GM21717 (cell line): ENCODE measurements at regions not wholly inside any gene's neighbourhood (a gene's known extent, or its start where the extent isn't known, plus 50 kb on each side); places are given as distances from the start of the nearest gene placed in this dataset.

Experiments
- ATAC-seq: cut with Tn5 transposase; IDR thresholded peaks from one replicate; pipeline ENCODE4 v1.9.1; 2021; ENCODE audit warnings: mild to moderate bottlenecking, moderate library complexity; ENCODE audit not compliant: unreplicated experiment

GRCh38 chr10:10500937-10501336, 516.7 kb upstream of the CELF2 start:
- ATAC-seq, result no peak

GRCh38 chr10:10503772-10504171, 513.9 kb upstream of the CELF2 start:
- ATAC-seq, result no peak

DNA sequence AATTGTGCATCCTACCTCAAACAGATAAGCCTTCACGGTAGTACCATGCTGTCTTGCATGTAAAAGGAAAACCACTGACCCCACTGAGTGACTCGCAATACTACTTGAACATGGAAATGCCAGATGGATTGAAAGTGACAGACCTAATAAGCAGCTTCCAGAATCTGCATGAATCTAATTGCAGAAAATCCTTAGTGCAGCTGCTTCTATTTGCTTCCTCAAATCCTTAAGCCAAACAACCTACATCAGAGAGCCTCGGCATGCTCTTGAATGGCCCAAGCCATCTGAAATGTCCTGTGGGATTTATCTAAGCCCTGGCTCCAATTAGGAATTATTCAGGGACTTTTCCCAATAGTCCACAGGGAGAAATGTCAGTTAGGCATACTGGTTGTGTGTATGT, 509.5 kb upstream of the CELF2 start:
- ATAC-seq, result no peak

DNA sequence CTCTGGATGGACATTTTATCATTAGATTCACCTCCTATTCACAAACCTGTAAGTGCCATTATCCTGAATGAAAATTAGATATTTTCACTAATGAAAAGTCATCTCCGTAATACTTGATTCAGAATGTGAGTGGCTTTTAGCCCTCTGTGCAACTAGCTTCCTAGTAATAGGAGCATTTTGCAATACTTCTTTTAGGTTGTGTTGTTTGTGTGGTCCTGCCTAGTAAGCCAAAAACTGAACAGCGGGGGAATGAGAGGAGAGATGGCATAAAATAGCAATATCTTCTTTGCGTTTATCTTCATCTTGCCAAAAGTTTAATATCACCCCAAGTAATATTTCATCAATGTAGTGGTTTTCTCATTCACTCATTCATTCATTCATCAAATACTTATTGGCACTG, 507.5 kb upstream of the CELF2 start:
- no peak for ATAC-seq

- no peak for ATAC-seq
Observed at GRCh38 chr10:10513067-10513466, 504.6 kb upstream of the CELF2 start.

- no peak for ATAC-seq
Observed at GRCh38 chr10:10513898-10514297, 503.8 kb upstream of the CELF2 start.

GRCh38 chr10:10514797-10515196, 502.9 kb upstream of the CELF2 start:
- ATAC-seq, result no peak

DNA sequence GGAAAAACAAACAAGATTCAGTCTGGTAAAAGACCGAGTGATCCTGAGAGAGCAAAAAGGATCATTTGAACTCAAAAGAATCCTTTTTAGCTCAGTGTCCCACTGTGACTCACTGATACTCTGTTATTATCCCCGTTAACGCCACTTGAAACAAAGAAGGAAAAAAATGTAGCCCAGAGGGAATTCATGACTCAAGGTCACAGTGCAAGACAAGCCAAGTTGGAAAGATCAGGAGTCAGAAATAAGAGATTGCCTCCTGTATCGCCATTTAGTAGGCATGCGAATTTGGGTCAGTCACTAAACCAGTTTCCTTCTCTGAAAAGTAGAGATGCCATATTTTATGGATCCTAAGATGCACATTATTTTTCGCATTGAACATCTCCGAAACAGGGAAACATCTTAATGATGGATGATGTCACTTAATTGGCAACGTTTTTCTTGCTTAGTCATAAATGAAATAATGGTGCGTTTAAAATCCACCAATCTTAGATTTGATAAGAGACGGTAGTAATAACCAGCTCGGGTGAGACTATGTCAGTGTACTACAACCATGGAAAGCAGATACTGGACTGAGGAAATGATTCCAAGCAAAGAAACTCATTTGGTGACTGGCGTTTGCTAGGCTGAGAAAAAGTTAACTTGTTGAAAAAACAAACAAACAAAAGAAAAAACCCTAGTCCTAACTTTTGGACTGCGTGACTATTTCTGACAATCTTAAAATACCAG, 502.0 kb upstream of the CELF2 start:
- no peak for ATAC-seq

DNA sequence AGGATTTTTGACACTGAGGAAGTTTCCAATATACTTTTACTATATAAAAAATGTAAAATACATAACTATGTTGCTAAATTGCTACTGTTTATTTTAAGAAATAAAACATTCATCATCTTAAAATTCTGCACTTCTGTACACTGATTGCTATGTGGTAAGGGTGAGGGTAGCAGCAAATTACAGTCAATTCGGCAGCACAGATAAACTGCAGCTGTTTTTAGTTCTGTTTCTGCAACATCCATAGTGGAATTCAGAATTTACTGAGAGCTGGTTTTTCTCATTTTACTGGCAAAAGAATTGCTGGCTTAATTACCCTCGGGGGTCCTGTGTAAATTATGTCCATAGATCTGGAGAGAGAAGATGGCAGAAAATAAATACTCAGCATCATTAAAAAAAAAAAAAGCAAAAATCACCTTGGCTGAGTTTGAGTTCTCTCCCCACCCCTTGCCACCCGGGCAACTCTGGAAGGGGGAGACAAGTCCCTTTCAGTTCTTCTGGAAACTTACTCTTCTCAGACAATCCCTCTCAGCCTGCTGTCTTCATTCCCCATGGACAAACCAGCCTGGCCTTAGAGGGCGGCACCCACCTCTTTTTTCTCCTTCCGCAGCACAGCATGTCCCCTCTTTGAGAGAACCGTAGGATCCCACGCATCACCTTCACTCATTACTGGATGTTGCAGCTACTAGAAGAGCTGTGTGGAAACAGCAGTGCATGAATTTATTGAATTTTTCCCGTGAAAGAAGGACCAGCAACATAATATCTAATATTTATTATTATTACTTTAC, 501.1 kb upstream of the CELF2 start:
- no peak for ATAC-seq

GRCh38 chr10:10517866-10518265, 499.8 kb upstream of the CELF2 start:
- no peak for ATAC-seq

DNA sequence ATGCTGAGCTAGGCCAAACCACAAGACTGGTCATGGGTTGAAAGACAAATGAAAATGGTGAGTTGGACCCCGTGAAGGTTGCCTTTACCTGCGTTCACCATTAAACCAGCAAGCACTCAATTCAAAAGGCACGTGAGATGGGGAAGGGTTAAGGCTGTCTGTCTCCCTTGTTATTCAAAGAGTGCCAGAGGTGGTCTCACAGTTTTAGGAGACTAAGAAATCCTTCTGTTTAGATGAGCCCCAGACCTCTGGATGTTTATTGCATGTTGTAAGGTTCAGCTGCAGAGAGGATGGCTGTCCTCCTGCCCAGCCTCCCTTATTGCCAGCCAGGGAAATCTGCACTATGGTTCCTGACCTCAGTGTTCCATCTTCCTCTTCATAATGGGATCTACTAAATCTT, 498.0 kb upstream of the CELF2 start:
- no peak for ATAC-seq

- ATAC-seq, result peak; percentile 97
Observed at GRCh38 chr10:10520491-10521385, 496.9 kb upstream of the CELF2 start.

- ATAC-seq, result no peak
Observed at GRCh38 chr10:10526846-10527245, 490.8 kb upstream of the CELF2 start.

DNA sequence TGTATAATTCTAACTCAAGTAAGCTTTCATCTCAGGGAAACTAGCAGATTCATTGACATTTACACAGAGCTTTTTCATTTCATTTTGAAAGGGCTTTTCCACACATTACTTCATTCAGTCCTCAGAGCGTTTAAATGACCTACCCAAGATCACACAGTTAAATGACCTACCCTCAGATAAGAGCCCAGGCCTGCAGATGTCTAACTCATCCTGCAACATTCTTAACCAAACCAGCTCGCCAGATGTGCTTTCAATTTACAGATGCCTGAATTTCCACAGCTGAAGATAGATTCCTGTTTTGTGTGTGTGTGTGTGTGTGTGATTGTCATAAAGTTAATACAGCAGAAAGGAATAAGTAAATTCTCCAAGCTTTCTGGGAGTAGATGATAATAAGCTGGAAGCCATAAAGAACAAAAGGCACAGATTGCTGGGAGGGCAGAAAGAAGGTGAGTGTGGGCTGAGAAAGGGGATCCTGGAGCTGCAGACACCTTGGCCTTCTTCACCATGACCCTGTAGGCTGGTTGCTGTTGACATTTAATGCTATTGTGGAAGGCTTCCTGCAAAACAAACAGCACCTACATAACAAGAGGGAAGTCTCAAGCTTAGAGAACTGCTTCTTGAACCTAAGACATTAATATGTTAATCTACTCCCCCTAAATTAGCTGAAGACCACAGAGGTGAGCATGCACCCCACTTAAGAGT, 489.7 kb upstream of the CELF2 start:
- no peak for ATAC-seq

- ATAC-seq, result no peak
Observed at GRCh38 chr10:10528563-10528910, 489.1 kb upstream of the CELF2 start.

DNA sequence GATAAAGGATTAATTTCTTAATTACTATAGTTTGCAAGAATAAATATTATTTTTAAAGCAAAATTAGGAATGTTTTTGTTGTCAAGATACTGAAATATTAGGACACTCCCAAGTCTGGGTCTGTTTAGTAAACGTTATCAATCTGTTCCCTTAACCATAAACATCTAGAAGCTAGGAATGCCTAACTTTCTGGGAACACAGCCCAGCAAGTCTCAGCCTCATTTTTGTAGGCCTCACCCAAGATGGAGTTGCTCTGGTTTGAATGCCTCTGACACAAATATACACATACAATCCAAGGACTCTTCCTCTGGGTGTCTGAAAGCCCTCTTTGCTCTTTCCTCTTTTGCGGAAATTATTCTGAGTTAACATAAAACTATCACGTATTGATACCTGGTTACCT, 487.4 kb upstream of the CELF2 start:
- ATAC-seq, result no peak

- ATAC-seq, result no peak
Observed at GRCh38 chr10:10532236-10532635, 485.4 kb upstream of the CELF2 start.

DNA sequence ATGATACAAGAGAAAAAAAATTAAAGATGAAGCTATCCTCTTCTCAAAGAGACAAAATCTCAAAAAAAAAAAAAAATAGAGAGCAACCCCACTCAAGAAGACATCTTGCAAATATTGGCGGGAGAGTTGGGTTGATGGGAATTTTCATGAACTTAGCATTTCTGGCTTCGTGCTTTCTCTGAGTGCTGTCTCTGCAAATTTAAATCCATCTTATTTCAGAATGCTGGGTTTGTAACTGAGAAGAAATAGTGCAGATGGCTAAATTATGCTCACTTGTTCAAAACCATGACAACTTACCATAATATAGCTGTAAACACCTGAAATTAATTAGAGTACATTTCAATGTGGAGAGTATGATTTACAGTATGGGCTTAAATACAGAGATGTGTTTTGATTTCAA, 484.8 kb upstream of the CELF2 start:
- ATAC-seq, result no peak

- ATAC-seq, result no peak
Observed at GRCh38 chr10:10533437-10533836, 484.2 kb upstream of the CELF2 start.

DNA sequence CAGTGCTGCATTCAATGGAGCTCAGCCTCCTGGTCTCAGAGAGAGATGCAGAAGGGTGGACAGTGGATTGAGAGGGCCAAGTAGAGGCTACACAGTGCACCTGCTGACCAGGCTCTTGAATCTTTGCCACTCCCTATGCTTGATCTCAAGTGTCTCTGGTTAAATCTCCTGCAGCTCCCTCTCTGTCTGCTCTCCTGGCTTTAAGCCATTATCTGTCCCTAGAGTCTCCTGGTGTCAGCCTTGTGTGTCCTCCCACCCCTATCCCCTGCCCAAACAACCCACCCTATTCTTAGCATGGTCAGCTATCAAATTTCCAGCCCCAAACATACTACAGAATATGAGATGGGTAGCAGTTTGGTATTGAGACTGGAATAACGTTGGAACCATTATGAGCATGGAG, 479.3 kb upstream of the CELF2 start:
- ATAC-seq, result no peak

- no peak for ATAC-seq
Observed at GRCh38 chr10:10540398-10540797, 477.3 kb upstream of the CELF2 start.
